ENCODE measurements at regions not wholly inside any gene's neighbourhood (a gene's known extent, or its start where the extent isn't known, plus 50 kb on each side); places are given as distances from the start of the nearest gene placed in this dataset.

GRCh38 chr1:81678779-81679178, 122.0 kb upstream of the ADGRL2 start:
- Histone ChIP-seq H3F3A (ENCODE audit: insufficient read depth) (no peaks in the 10 kb centered on the region), H3K36me3 (ENCODE audit: low read length) (no peaks in the 10 kb centered on the region), H2AFZ (ENCODE audit: low read depth, low read length, severe bottlenecking) (no peak overlapping the region), H3K4me3 (ENCODE audit: insufficient read depth, low read length, poor library complexity, severe bottlenecking) (no peak overlapping the region), H3K27me3 (ENCODE audit: low read length) (no peaks in the 10 kb centered on the region), H4K20me1 (ENCODE audit: low read depth, low read length) (no peaks in the 10 kb centered on the region), H3K9ac (ENCODE audit: low read length) (no peak overlapping the region), H3K4me2 (ENCODE audit: low read depth, low read length, poor library complexity, severe bottlenecking) (no peak overlapping the region), H3K9me2 (replicated peaks; ENCODE audit: insufficient read depth, low read length) (no peaks in the 10 kb centered on the region), H3K79me2 (ENCODE audit: insufficient read depth, low read length) (no peaks in the 10 kb centered on the region), H3K27ac (ENCODE audit: low read depth, low read length) (no peak overlapping the region), H3K9me3 (ENCODE audit: insufficient read depth, low read length) (no peaks in the 10 kb centered on the region)
- TF ChIP-seq CTCF (IDR thresholded peaks at IDR 0.05; ENCODE audit: insufficient read depth, low read length, poor library complexity, severe bottlenecking) (no peak), EZH2phosphoT487 (conservative IDR thresholded peaks at IDR 0.05; ENCODE audit: low read length) (no peak)

- no peaks in the 10 kb centered on the region for H4K20me1 ChIP-seq (ENCODE audit: low read depth, low read length)
- no peak overlapping the region for H3K4me2 ChIP-seq (ENCODE audit: low read depth, low read length, poor library complexity, severe bottlenecking)
- no peak overlapping the region for H3K4me3 ChIP-seq (ENCODE audit: insufficient read depth, low read length, poor library complexity, severe bottlenecking)
- no peak overlapping the region for H2AFZ ChIP-seq (ENCODE audit: low read depth, low read length, severe bottlenecking)
- H3K27me3 ChIP-seq (ENCODE audit: low read length) = no peaks in the 10 kb centered on the region
- H3K9me3 ChIP-seq (ENCODE audit: insufficient read depth, low read length) = no peaks in the 10 kb centered on the region
- H3K36me3 ChIP-seq (ENCODE audit: low read length) = no peaks in the 10 kb centered on the region
- H3K9me2 ChIP-seq (replicated peaks; ENCODE audit: insufficient read depth, low read length) = no peaks in the 10 kb centered on the region
- H3K27ac ChIP-seq (ENCODE audit: low read depth, low read length) = no peak overlapping the region
- no peak overlapping the region for H3K9ac ChIP-seq (ENCODE audit: low read length)
- TF ChIP-seq EZH2phosphoT487 (conservative IDR thresholded peaks at IDR 0.05; ENCODE audit: low read length) (no peak), CTCF (IDR thresholded peaks at IDR 0.05; ENCODE audit: insufficient read depth, low read length, poor library complexity, severe bottlenecking) (no peak)
- H3F3A ChIP-seq (ENCODE audit: insufficient read depth) = no peaks in the 10 kb centered on the region
- no peaks in the 10 kb centered on the region for H3K79me2 ChIP-seq (ENCODE audit: insufficient read depth, low read length)
Observed at GRCh38 chr1:81672766-81673165, 128.0 kb upstream of the ADGRL2 start.

- TF ChIP-seq CTCF (IDR thresholded peaks at IDR 0.05; ENCODE audit: insufficient read depth, low read length, poor library complexity, severe bottlenecking) = no peak
- TF ChIP-seq EZH2phosphoT487 (conservative IDR thresholded peaks at IDR 0.05; ENCODE audit: low read length) = no peak
- H3K4me2 ChIP-seq (ENCODE audit: low read depth, low read length, poor library complexity, severe bottlenecking) = no peak overlapping the region
- H3K4me3 ChIP-seq (ENCODE audit: insufficient read depth, low read length, poor library complexity, severe bottlenecking) = no peak overlapping the region
- no peaks in the 10 kb centered on the region for H3K79me2 ChIP-seq (ENCODE audit: insufficient read depth, low read length)
- H3K9me2 ChIP-seq (replicated peaks; ENCODE audit: insufficient read depth, low read length) = no peaks in the 10 kb centered on the region
- H3F3A ChIP-seq (ENCODE audit: insufficient read depth) = no peaks in the 10 kb centered on the region
- no peaks in the 10 kb centered on the region for H4K20me1 ChIP-seq (ENCODE audit: low read depth, low read length)
- H3K36me3 ChIP-seq (ENCODE audit: low read length) = no peaks in the 10 kb centered on the region
- no peaks in the 10 kb centered on the region for H3K27me3 ChIP-seq (ENCODE audit: low read length)
- no peaks in the 10 kb centered on the region for H3K9me3 ChIP-seq (ENCODE audit: insufficient read depth, low read length)
- H2AFZ ChIP-seq (ENCODE audit: low read depth, low read length, severe bottlenecking) = no peak overlapping the region
- H3K9ac ChIP-seq (ENCODE audit: low read length) = no peak overlapping the region
- no peak overlapping the region for H3K27ac ChIP-seq (ENCODE audit: low read depth, low read length)
Observed at GRCh38 chr1:81671038-81671437, 129.7 kb upstream of the ADGRL2 start.

GRCh38 chr1:81670286-81670685, 130.4 kb upstream of the ADGRL2 start:
- Histone ChIP-seq H2AFZ (ENCODE audit: low read depth, low read length, severe bottlenecking) (no peak overlapping the region), H3K36me3 (ENCODE audit: low read length) (no peaks in the 10 kb centered on the region), H3K79me2 (ENCODE audit: insufficient read depth, low read length) (no peaks in the 10 kb centered on the region), H3K4me2 (ENCODE audit: low read depth, low read length, poor library complexity, severe bottlenecking) (no peak overlapping the region), H4K20me1 (ENCODE audit: low read depth, low read length) (no peaks in the 10 kb centered on the region), H3K27me3 (ENCODE audit: low read length) (no peaks in the 10 kb centered on the region), H3K4me3 (ENCODE audit: insufficient read depth, low read length, poor library complexity, severe bottlenecking) (no peak overlapping the region), H3F3A (ENCODE audit: insufficient read depth) (no peaks in the 10 kb centered on the region), H3K27ac (ENCODE audit: low read depth, low read length) (no peak overlapping the region), H3K9me2 (replicated peaks; ENCODE audit: insufficient read depth, low read length) (no peaks in the 10 kb centered on the region), H3K9ac (ENCODE audit: low read length) (no peak overlapping the region), H3K9me3 (ENCODE audit: insufficient read depth, low read length) (no peaks in the 10 kb centered on the region)
- TF ChIP-seq EZH2phosphoT487 (conservative IDR thresholded peaks at IDR 0.05; ENCODE audit: low read length) (no peak), CTCF (IDR thresholded peaks at IDR 0.05; ENCODE audit: insufficient read depth, low read length, poor library complexity, severe bottlenecking) (no peak)

Measured in SU-DHL-6 (cell line).